Bone marrow (tissue), 2 donors: ENCODE measurements at regions not wholly inside any gene's neighbourhood (a gene's known extent, or its start where the extent isn't known, plus 50 kb on each side); places are given as distances from the start of the nearest gene placed in this dataset.

Source experiments
- DNase-seq, 2 donors: peaks; one replicate each; lab custom pipeline; 2025; lab: John Stamatoyannopoulos, UW

DNA sequence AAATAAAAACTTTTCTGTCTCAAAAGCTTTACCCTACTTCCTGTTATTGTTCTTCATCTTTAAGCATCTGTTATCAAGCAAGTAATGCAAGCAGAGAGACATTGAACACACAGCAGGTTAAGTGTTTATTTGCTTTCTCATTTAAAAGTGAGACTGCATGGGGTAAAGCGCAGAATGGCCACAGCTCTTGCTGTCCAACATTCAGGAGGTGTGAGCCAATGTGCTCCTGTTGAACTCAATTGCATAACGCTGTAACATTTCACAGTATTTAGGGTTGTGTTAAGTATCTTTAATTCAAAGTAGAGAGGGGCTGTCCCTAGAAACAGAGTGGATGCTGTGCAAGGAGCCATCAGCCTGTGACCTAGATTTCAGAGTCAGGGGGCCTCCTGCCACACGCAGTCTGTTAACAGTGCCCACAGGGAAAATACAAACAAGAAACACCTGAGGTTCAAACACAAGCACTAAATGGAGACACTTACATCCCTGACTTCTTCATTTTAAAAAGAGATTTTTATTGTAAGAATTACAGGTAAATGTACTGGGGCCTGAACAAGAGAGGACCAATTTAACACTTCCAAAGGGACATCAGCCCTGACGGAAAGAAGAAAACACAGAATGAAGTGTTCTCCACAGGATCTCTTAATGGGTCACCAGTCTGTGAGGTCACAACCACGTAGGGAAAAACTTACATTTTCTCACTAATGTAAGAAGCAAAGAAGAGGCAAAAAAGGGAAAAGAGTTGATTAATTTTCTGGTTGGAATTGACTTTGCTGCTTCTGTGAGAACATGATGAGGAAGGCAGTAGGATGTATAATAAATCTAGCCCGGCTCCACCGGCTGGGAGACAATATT, 815.1 kb downstream of the VGLL3 start:
- no peak for DNase-seq

- no peak for DNase-seq
These were observed 815.9 kb downstream of the VGLL3 start for GRCh38 chr3:86175051-86175536.

- no peak for DNase-seq
These were observed 817.5 kb downstream of the VGLL3 start for GRCh38 chr3:86173401-86173800.

GRCh38 chr3:86168512-86168911, 822.4 kb downstream of the VGLL3 start:
- DNase-seq = no peak

DNA sequence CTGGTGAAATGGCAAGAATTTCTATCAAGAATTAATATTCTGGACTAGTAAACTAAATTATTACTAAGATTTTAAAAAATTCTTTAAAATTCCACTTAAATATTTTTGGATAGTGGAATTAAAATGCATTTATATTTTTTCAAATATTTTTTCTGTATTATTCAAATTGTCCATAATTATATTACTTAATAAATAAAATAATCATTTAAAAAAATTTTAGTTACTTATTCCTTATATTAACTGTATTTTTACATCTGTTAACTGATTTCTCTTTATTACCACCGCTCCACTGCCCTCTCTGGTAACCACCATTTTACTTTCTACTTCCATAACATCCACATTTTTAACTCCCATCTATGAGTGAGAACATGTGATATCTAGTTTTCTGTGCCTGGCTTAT, 828.4 kb downstream of the VGLL3 start:
- DNase-seq = no peak

DNA sequence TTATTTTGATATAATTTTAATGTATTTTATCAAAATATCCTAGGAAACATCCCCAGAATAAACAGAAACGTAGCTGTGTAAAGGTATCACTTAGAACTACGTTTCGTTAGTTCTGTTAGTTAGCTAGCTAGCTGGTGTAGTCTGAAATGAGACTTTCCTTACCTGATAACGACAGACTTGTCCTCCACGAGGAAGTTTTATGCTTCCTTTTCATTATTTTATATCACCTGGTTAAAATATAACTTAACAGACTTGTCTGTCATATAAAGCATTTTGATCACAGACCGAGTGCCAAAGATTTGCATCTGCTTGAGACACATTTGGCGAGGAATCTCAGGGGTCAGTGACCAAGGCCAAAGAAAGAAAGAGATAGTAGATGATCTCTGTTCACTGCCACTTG, 829.5 kb downstream of the VGLL3 start:
- no peak for DNase-seq

GRCh38 chr3:86152620-86153019, 838.3 kb downstream of the VGLL3 start:
- DNase-seq = no peak

- no peak for DNase-seq
These were observed 841.9 kb downstream of the VGLL3 start for GRCh38 chr3:86149054-86149453.

- no peak for DNase-seq
These were observed 843.8 kb downstream of the VGLL3 start for GRCh38 chr3:86147119-86147518.

DNA sequence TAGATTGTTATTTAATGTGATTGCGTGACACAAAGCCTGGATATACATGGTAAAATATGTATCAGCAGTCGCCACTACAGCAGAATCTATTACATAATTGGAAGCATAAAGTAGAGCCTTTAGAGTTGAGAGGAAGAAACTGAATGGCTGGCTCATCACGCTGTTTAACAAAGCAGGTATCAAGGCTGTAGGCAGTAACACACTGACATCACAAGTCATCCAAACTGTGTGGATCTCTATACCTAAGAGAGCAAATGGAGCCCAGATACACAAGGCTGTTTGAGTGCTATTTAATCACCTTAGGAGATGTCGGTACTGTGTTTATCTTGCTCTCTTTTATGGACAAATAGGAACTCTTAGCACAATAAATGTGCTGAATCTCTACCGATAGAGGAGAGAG, 864.4 kb downstream of the VGLL3 start:
- no peak for DNase-seq
